Stomach (tissue), 4 donors: ENCODE measurements at regions not wholly inside any gene's neighbourhood (a gene's known extent, or its start where the extent isn't known, plus 50 kb on each side); places are given as distances from the start of the nearest gene placed in this dataset.

Source experiments
- CTCF ChIP-seq, 7 experiments: fragments of 450-650 bp in 4 of 7; fragments of 200-600 bp in 3 of 7; sonication (generic) in 3 of 7; IDR thresholded peaks; one replicate each; pipeline ENCODE4 v1.5.1; 2016 to 2019; ENCODE audit warnings: antibody characterized with exemption in 7 of 7, control low read depth in 2 of 7, mild to moderate bottlenecking in 1 of 7
- EP300 ChIP-seq: sonication (generic); formaldehyde crosslinking; IDR thresholded peaks from one replicate; pipeline ENCODE4 v1.6.1; 2017; ENCODE audit warnings: antibody characterized with exemption

GRCh38 chr3:176351408-176351807, 845.9 kb downstream of the TBL1XR1 start:
- no peak for TF ChIP-seq CTCF (IDR thresholded peaks at IDR 0.05)
- no peak for TF ChIP-seq EP300
